Endothelial cell of umbilical vein (primary cell): ENCODE measurements at regions not wholly inside any gene's neighbourhood (a gene's known extent, or its start where the extent isn't known, plus 50 kb on each side); places are given as distances from the start of the nearest gene placed in this dataset.

Experiments used
- BruUV-seq: library from RNA; stranded (reverse); fragments of 400-500 nt; replicated peaks from 2 replicates; lab custom pipeline; 2021; lab: Mats Ljungman, UMichigan
- CTCF ChIA-PET: fragments of 300-600, 350-600 bp; sonication (Branson Sonifier 250); formaldehyde crosslinking; loops from one replicate; lab custom pipeline; 2021; ENCODE audit warnings: antibody characterized with exemption, inconsistent platforms; lab: Charles Lee
- POLR2A ChIA-PET: fragments of 300-600, 350-600 bp; sonication (Branson Sonifier 250); formaldehyde crosslinking; loops from one replicate; lab custom pipeline; 2021; ENCODE audit warnings: antibody characterized with exemption, inconsistent platforms; lab: Charles Lee
- DNase-seq: peaks from one replicate; pipeline ENCODE4 v3.0.0-alpha.2; 2011; ENCODE audit warnings: low read depth, low spot score
- FAIRE-seq: peaks from 2 replicates; lab custom pipeline; 2011; peaks lifted over from hg19 to GRCh38; lab: Jason Lieb, UNC
- H2AFZ ChIP-seq: 2 replicates; pipeline ENCODE4 v1.6.0; 2012; ENCODE audit warnings: low read depth, low read length, control low read depth, inconsistent platforms
- H3K27ac ChIP-seq: 2 replicates; pipeline ENCODE4 v1.5.1; 2011; ENCODE audit warnings: low read depth, mild to moderate bottlenecking, control low read depth, low read length, moderate library complexity; ENCODE audit not compliant: insufficient read depth
- H3K27me3 ChIP-seq, 2 experiments: 2 replicates each; pipeline versions ENCODE4 v1.6.0 to v1.6.1; 2011; ENCODE audit warnings: low read length in 2 of 2, mixed read lengths in 1 of 2; ENCODE audit not compliant: control insufficient read depth in 2 of 2, insufficient read depth in 2 of 2
- H3K36me3 ChIP-seq, 2 experiments: 2 replicates in 1 of 2; 3 replicates in 1 of 2; pipeline ENCODE4 v1.5.1; 2011; ENCODE audit warnings: low read length in 2 of 2, mild to moderate bottlenecking in 1 of 2, moderate library complexity in 1 of 2; ENCODE audit not compliant: control insufficient read depth in 2 of 2, insufficient read depth in 2 of 2; ENCODE audit errors: extremely low read depth in 1 of 2
- H3K4me1 ChIP-seq: 3 replicates; pipeline ENCODE4 v1.5.1; 2011; ENCODE audit warnings: mild to moderate bottlenecking, low read length; ENCODE audit not compliant: control insufficient read depth, insufficient read depth; ENCODE audit errors: extremely low read depth
- H3K4me2 ChIP-seq: 2 replicates; pipeline ENCODE4 v1.6.1; 2011; ENCODE audit warnings: low read length, control low read depth, mixed read lengths; ENCODE audit not compliant: insufficient read depth
- H3K4me3 ChIP-seq, 3 experiments: fragments of 200-600 bp in 1 of 3; sonication (generic), shearing (Covaris generic) in 1 of 3; replicated peaks in 1 of 3; 2 replicates each; pipeline ENCODE4 v1.5.1; 2011 to 2016; ENCODE audit warnings: control low read depth in 3 of 3, low read length in 3 of 3, mild to moderate bottlenecking in 2 of 3, inconsistent platforms in 1 of 3, low read depth in 1 of 3, moderate library complexity in 1 of 3; ENCODE audit not compliant: insufficient read depth in 1 of 3
- H3K79me2 ChIP-seq: 2 replicates; pipeline ENCODE4 v1.6.0; 2012; ENCODE audit warnings: low read length, inconsistent platforms; ENCODE audit not compliant: control insufficient read depth, insufficient read depth
- H3K9ac ChIP-seq: replicated peaks from 2 replicates; pipeline ENCODE3; 2011; ENCODE audit warnings: low read length, control low read depth; ENCODE audit not compliant: insufficient read depth; ENCODE audit errors: extremely low read depth
- H3K9me1 ChIP-seq: replicated peaks from 3 replicates; pipeline ENCODE4 v1.6.0; 2011; ENCODE audit warnings: mild to moderate bottlenecking, low read length; ENCODE audit not compliant: control insufficient read depth, insufficient read depth; ENCODE audit errors: extremely low read depth
- H3K9me3 ChIP-seq: replicated peaks from 2 replicates; pipeline ENCODE4 v1.5.1; 2012; ENCODE audit warnings: low read length, inconsistent platforms; ENCODE audit not compliant: control insufficient read depth, insufficient read depth
- H4K20me1 ChIP-seq: replicated peaks from 2 replicates; pipeline ENCODE3; 2011; ENCODE audit warnings: mild to moderate bottlenecking, low read length; ENCODE audit not compliant: control insufficient read depth, insufficient read depth; ENCODE audit errors: extremely low read depth
- CTCF ChIP-seq, 2 donors: IDR thresholded peaks; 1 replicate in 1 of 2; 2 replicates in 1 of 2; pipeline ENCODE4 v1.5.1; 2011; ENCODE audit warnings: low read length in 2 of 2, mild to moderate bottlenecking in 2 of 2, moderate library complexity in 2 of 2, control low read depth in 1 of 2, inconsistent platforms in 1 of 2, low read depth in 1 of 2; ENCODE audit not compliant: insufficient read depth in 1 of 2; ENCODE audit errors: extremely low read depth in 1 of 2
- EZH2 ChIP-seq: IDR thresholded peaks from 2 replicates; pipeline ENCODE4 v1.6.1; 2012; ENCODE audit warnings: borderline replicate concordance, low read depth, mild to moderate bottlenecking, moderate library complexity, low read length, inconsistent platforms; ENCODE audit not compliant: severe bottlenecking
- FOS ChIP-seq: IDR thresholded peaks from 2 replicates; pipeline ENCODE4 v1.6.1; 2011; ENCODE audit warnings: mild to moderate bottlenecking, low read length, moderate library complexity, borderline replicate concordance; ENCODE audit not compliant: insufficient read depth
- GATA2 ChIP-seq: IDR thresholded peaks from 2 replicates; pipeline ENCODE4 v1.7.0; 2011; ENCODE audit warnings: low read depth, mild to moderate bottlenecking, moderate library complexity, mixed read lengths, low read length; ENCODE audit not compliant: insufficient read length, insufficient read depth
- JUN ChIP-seq: IDR thresholded peaks from 2 replicates; pipeline ENCODE4 v1.6.1; 2011; ENCODE audit warnings: borderline replicate concordance, low read depth; ENCODE audit not compliant: insufficient read length, insufficient read depth
- MYC ChIP-seq: IDR thresholded peaks from one replicate; pipeline ENCODE4 v1.6.1; 2011; ENCODE audit warnings: mild to moderate bottlenecking, low read depth, low read length
- POLR2A ChIP-seq: IDR thresholded peaks from 2 replicates; pipeline ENCODE4 v1.6.1; 2012; ENCODE audit warnings: low read depth, mild to moderate bottlenecking, control low read depth, low read length
- dilution Hi-C: fragments of 300-500 bp; cut with MboI; formaldehyde crosslinking; loops from one replicate; pipeline ENCODE4 v1.15.0; 2019; ENCODE audit warnings: low sequenced_read_pairs; ENCODE audit not compliant: extremely low pct_ligation_motif_present
- intact Hi-C: fragments of 100-400 bp; cut with micrococcal nuclease; formaldehyde crosslinking; loops from one replicate; pipeline ENCODE4 v1.10.0; 2022
- TF ChIP-seq, protein P1 (sequence below): IDR thresholded peaks from 2 replicates; pipeline ENCODE4 v1.6.1; 2011; ENCODE audit not compliant: insufficient read depth, insufficient read length

- H3K27me3 ChIP-seq = no peaks in the 10 kb centered on the region
- no peaks in the 10 kb centered on the region for H3K9me3 ChIP-seq
- CTCF ChIA-PET = no interaction called here
- no TSS peak for BruUV-seq
- no peak overlapping the region for H3K4me3 ChIP-seq
- H3K27ac ChIP-seq = no peak overlapping the region
- no peaks in the 10 kb centered on the region for H4K20me1 ChIP-seq
- dilution Hi-C loops (no loop called here), intact Hi-C loops (no loop called here)
- H3K9me1 ChIP-seq = no peaks in the 10 kb centered on the region
- H3K36me3 ChIP-seq = no peaks in the 10 kb centered on the region
- no peak overlapping the region for H2AFZ ChIP-seq
- H3K9ac ChIP-seq = no peak overlapping the region
- H3K79me2 ChIP-seq = no peaks in the 10 kb centered on the region
- TF ChIP-seq, protein P1, sequence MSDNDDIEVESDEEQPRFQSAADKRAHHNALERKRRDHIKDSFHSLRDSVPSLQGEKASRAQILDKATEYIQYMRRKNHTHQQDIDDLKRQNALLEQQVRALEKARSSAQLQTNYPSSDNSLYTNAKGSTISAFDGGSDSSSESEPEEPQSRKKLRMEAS = no peak
- TF ChIP-seq JUN (no peak), EZH2 (no peak), MYC (no peak), CTCF (IDR thresholded peaks at IDR 0.05; ENCODE audit: extremely low read depth in 1 of 2, insufficient read depth in 1 of 2, low read depth in 1 of 2, low read length in 2 of 2) (no peak), POLR2A (no peak)
- POLR2A ChIA-PET = no interaction called here
- no peak for DNase-seq
- FAIRE-seq = no peak
- H3K4me1 ChIP-seq = no peaks in the 10 kb centered on the region
- no peak overlapping the region for H3K4me2 ChIP-seq
Observed at GRCh38 chr13:58165617-58166016, 534.1 kb downstream of the PCDH17 start.

GRCh38 chr13:58181111-58181510 lies 549.6 kb downstream of the PCDH17 start:
- Histone ChIP-seq H3K4me1 (no peaks in the 10 kb centered on the region), H3K36me3 (no peaks in the 10 kb centered on the region), H2AFZ (no peak overlapping the region), H3K4me2 (no peak overlapping the region), H3K9me1 (no peaks in the 10 kb centered on the region), H3K4me3 (no peak overlapping the region), H3K9me3 (no peaks in the 10 kb centered on the region), H4K20me1 (no peaks in the 10 kb centered on the region), H3K79me2 (no peaks in the 10 kb centered on the region), H3K9ac (no peak overlapping the region), H3K27me3 (no peaks in the 10 kb centered on the region), H3K27ac (no peak overlapping the region)
- dilution Hi-C loops = no loop called here
- ChIA-PET POLR2A (no interaction called here), CTCF (no interaction called here)
- TF ChIP-seq GATA2 (no peak), CTCF (IDR thresholded peaks at IDR 0.05; ENCODE audit: extremely low read depth in 1 of 2, insufficient read depth in 1 of 2, low read depth in 1 of 2, low read length in 2 of 2) (no peak), FOS (no peak), MYC (no peak), JUN (no peak), EZH2 (no peak), POLR2A (no peak)
- TF ChIP-seq, protein P1 = no peak
- no peak for DNase-seq
- no TSS peak for BruUV-seq
- FAIRE-seq = no peak
- intact Hi-C loops = no loop called here
